Endothelial cell of umbilical vein (primary cell): ENCODE measurements at regions not wholly inside any gene's neighbourhood (a gene's known extent, or its start where the extent isn't known, plus 50 kb on each side); places are given as distances from the start of the nearest gene placed in this dataset.

Experiments
- BruUV-seq: library from RNA; stranded (reverse); fragments of 400-500 nt; replicated peaks from 2 replicates; lab custom pipeline; 2021; lab: Mats Ljungman, UMichigan
- CTCF ChIA-PET: fragments of 300-600, 350-600 bp; sonication (Branson Sonifier 250); formaldehyde crosslinking; loops from one replicate; lab custom pipeline; 2021; ENCODE audit warnings: antibody characterized with exemption, inconsistent platforms; lab: Charles Lee
- POLR2A ChIA-PET: fragments of 300-600, 350-600 bp; sonication (Branson Sonifier 250); formaldehyde crosslinking; loops from one replicate; lab custom pipeline; 2021; ENCODE audit warnings: antibody characterized with exemption, inconsistent platforms; lab: Charles Lee
- DNase-seq: peaks from one replicate; pipeline ENCODE4 v3.0.0-alpha.2; 2011; ENCODE audit warnings: low read depth, low spot score
- FAIRE-seq: peaks from 2 replicates; lab custom pipeline; 2011; peaks lifted over from hg19 to GRCh38; lab: Jason Lieb, UNC
- H2AFZ ChIP-seq: 2 replicates; pipeline ENCODE4 v1.6.0; 2012; ENCODE audit warnings: low read depth, low read length, control low read depth, inconsistent platforms
- H3K27ac ChIP-seq: 2 replicates; pipeline ENCODE4 v1.5.1; 2011; ENCODE audit warnings: low read depth, mild to moderate bottlenecking, control low read depth, low read length, moderate library complexity; ENCODE audit not compliant: insufficient read depth
- H3K27me3 ChIP-seq, 2 experiments: 2 replicates each; pipeline versions ENCODE4 v1.6.0 to v1.6.1; 2011; ENCODE audit warnings: low read length in 2 of 2, mixed read lengths in 1 of 2; ENCODE audit not compliant: control insufficient read depth in 2 of 2, insufficient read depth in 2 of 2
- H3K36me3 ChIP-seq, 2 experiments: 2 replicates in 1 of 2; 3 replicates in 1 of 2; pipeline ENCODE4 v1.5.1; 2011; ENCODE audit warnings: low read length in 2 of 2, mild to moderate bottlenecking in 1 of 2, moderate library complexity in 1 of 2; ENCODE audit not compliant: control insufficient read depth in 2 of 2, insufficient read depth in 2 of 2; ENCODE audit errors: extremely low read depth in 1 of 2
- H3K4me1 ChIP-seq: 3 replicates; pipeline ENCODE4 v1.5.1; 2011; ENCODE audit warnings: mild to moderate bottlenecking, low read length; ENCODE audit not compliant: control insufficient read depth, insufficient read depth; ENCODE audit errors: extremely low read depth
- H3K4me2 ChIP-seq: 2 replicates; pipeline ENCODE4 v1.6.1; 2011; ENCODE audit warnings: low read length, control low read depth, mixed read lengths; ENCODE audit not compliant: insufficient read depth
- H3K4me3 ChIP-seq, 3 experiments: fragments of 200-600 bp in 1 of 3; sonication (generic), shearing (Covaris generic) in 1 of 3; replicated peaks in 1 of 3; 2 replicates each; pipeline ENCODE4 v1.5.1; 2011 to 2016; ENCODE audit warnings: control low read depth in 3 of 3, low read length in 3 of 3, mild to moderate bottlenecking in 2 of 3, inconsistent platforms in 1 of 3, low read depth in 1 of 3, moderate library complexity in 1 of 3; ENCODE audit not compliant: insufficient read depth in 1 of 3
- H3K79me2 ChIP-seq: 2 replicates; pipeline ENCODE4 v1.6.0; 2012; ENCODE audit warnings: low read length, inconsistent platforms; ENCODE audit not compliant: control insufficient read depth, insufficient read depth
- H3K9ac ChIP-seq: replicated peaks from 2 replicates; pipeline ENCODE3; 2011; ENCODE audit warnings: low read length, control low read depth; ENCODE audit not compliant: insufficient read depth; ENCODE audit errors: extremely low read depth
- H3K9me1 ChIP-seq: replicated peaks from 3 replicates; pipeline ENCODE4 v1.6.0; 2011; ENCODE audit warnings: mild to moderate bottlenecking, low read length; ENCODE audit not compliant: control insufficient read depth, insufficient read depth; ENCODE audit errors: extremely low read depth
- H3K9me3 ChIP-seq: replicated peaks from 2 replicates; pipeline ENCODE4 v1.5.1; 2012; ENCODE audit warnings: low read length, inconsistent platforms; ENCODE audit not compliant: control insufficient read depth, insufficient read depth
- H4K20me1 ChIP-seq: replicated peaks from 2 replicates; pipeline ENCODE3; 2011; ENCODE audit warnings: mild to moderate bottlenecking, low read length; ENCODE audit not compliant: control insufficient read depth, insufficient read depth; ENCODE audit errors: extremely low read depth
- EZH2 ChIP-seq: IDR thresholded peaks from 2 replicates; pipeline ENCODE4 v1.6.1; 2012; ENCODE audit warnings: borderline replicate concordance, low read depth, mild to moderate bottlenecking, moderate library complexity, low read length, inconsistent platforms; ENCODE audit not compliant: severe bottlenecking
- FOS ChIP-seq: IDR thresholded peaks from 2 replicates; pipeline ENCODE4 v1.6.1; 2011; ENCODE audit warnings: mild to moderate bottlenecking, low read length, moderate library complexity, borderline replicate concordance; ENCODE audit not compliant: insufficient read depth
- GATA2 ChIP-seq: IDR thresholded peaks from 2 replicates; pipeline ENCODE4 v1.7.0; 2011; ENCODE audit warnings: low read depth, mild to moderate bottlenecking, moderate library complexity, mixed read lengths, low read length; ENCODE audit not compliant: insufficient read length, insufficient read depth
- JUN ChIP-seq: IDR thresholded peaks from 2 replicates; pipeline ENCODE4 v1.6.1; 2011; ENCODE audit warnings: borderline replicate concordance, low read depth; ENCODE audit not compliant: insufficient read length, insufficient read depth
- MYC ChIP-seq: IDR thresholded peaks from one replicate; pipeline ENCODE4 v1.6.1; 2011; ENCODE audit warnings: mild to moderate bottlenecking, low read depth, low read length
- POLR2A ChIP-seq: IDR thresholded peaks from 2 replicates; pipeline ENCODE4 v1.6.1; 2012; ENCODE audit warnings: low read depth, mild to moderate bottlenecking, control low read depth, low read length
- POLR2AphosphoS5 ChIP-seq: IDR thresholded peaks from 2 replicates; pipeline ENCODE4 v1.6.1; 2012; ENCODE audit warnings: low read depth, mild to moderate bottlenecking, control low read depth, low read length, moderate library complexity; ENCODE audit not compliant: insufficient read depth
- dilution Hi-C: fragments of 300-500 bp; cut with MboI; formaldehyde crosslinking; loops from one replicate; pipeline ENCODE4 v1.15.0; 2019; ENCODE audit warnings: low sequenced_read_pairs; ENCODE audit not compliant: extremely low pct_ligation_motif_present
- intact Hi-C: fragments of 100-400 bp; cut with micrococcal nuclease; formaldehyde crosslinking; loops from one replicate; pipeline ENCODE4 v1.10.0; 2022
- TF ChIP-seq, protein P1 (sequence below): IDR thresholded peaks from 2 replicates; pipeline ENCODE4 v1.6.1; 2011; ENCODE audit not compliant: insufficient read depth, insufficient read length
- TF ChIP-seq, protein P2 (sequence below), 2 donors: IDR thresholded peaks; 1 replicate in 1 of 2; 2 replicates in 1 of 2; pipeline ENCODE4 v1.5.1; 2011; ENCODE audit warnings: low read length in 2 of 2, mild to moderate bottlenecking in 2 of 2, moderate library complexity in 2 of 2, control low read depth in 1 of 2, inconsistent platforms in 1 of 2, low read depth in 1 of 2; ENCODE audit not compliant: insufficient read depth in 1 of 2; ENCODE audit errors: extremely low read depth in 1 of 2

DNA sequence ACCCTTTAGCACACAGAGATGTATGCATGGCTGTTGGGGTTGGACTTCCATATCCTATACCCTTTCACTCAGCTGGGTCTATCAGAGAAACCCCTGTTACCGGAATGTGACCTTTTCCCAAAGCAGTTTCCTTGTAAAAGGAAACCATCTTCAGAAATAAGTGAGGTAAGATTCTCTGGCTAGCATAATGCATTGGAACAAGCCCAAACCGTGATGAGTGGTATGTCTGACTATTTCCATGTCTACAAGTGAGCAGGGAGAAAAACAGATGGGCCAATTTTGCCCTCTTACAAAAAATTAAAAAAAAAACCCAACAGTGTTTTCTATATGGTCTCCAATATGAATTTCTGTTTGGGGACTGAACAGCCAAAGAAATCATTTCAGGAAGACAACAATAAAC is 283.9 kb downstream of the SMARCA1 start:
- POLR2A ChIA-PET = no interaction called here
- no TSS peak for BruUV-seq

More for the DNA sequence above, 283.9 kb downstream of the SMARCA1 start:
- H3K79me2 ChIP-seq = no peaks in the 10 kb centered on the region
- no peaks in the 10 kb centered on the region for H4K20me1 ChIP-seq
- TF ChIP-seq POLR2A (no peak), JUN (no peak), POLR2AphosphoS5 (no peak), FOS (no peak), GATA2 (no peak), MYC (no peak), EZH2 (no peak)
- TF ChIP-seq, protein P1, sequence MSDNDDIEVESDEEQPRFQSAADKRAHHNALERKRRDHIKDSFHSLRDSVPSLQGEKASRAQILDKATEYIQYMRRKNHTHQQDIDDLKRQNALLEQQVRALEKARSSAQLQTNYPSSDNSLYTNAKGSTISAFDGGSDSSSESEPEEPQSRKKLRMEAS = no peak
- TF ChIP-seq, protein P2, sequence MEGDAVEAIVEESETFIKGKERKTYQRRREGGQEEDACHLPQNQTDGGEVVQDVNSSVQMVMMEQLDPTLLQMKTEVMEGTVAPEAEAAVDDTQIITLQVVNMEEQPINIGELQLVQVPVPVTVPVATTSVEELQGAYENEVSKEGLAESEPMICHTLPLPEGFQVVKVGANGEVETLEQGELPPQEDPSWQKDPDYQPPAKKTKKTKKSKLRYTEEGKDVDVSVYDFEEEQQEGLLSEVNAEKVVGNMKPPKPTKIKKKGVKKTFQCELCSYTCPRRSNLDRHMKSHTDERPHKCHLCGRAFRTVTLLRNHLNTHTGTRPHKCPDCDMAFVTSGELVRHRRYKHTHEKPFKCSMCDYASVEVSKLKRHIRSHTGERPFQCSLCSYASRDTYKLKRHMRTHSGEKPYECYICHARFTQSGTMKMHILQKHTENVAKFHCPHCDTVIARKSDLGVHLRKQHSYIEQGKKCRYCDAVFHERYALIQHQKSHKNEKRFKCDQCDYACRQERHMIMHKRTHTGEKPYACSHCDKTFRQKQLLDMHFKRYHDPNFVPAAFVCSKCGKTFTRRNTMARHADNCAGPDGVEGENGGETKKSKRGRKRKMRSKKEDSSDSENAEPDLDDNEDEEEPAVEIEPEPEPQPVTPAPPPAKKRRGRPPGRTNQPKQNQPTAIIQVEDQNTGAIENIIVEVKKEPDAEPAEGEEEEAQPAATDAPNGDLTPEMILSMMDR (IDR thresholded peaks at IDR 0.05; ENCODE audit: extremely low read depth in 1 of 2, insufficient read depth in 1 of 2, low read depth in 1 of 2, low read length in 2 of 2) = no peak
- dilution Hi-C loops = no loop called here
- no peak overlapping the region for H3K9ac ChIP-seq
- FAIRE-seq (no peak), DNase-seq (peak; percentile 1)
- no peak overlapping the region for H2AFZ ChIP-seq
- no peaks in the 10 kb centered on the region for H3K27me3 ChIP-seq
- intact Hi-C loops = no loop called here
- H3K4me1 ChIP-seq = no peaks in the 10 kb centered on the region
- no peak overlapping the region for H3K4me3 ChIP-seq
- H3K9me1 ChIP-seq = no peaks in the 10 kb centered on the region
- H3K4me2 ChIP-seq = no peak overlapping the region
- H3K27ac ChIP-seq = no peak overlapping the region
- H3K36me3 ChIP-seq = no peaks in the 10 kb centered on the region
- no peaks in the 10 kb centered on the region for H3K9me3 ChIP-seq
- CTCF ChIA-PET = no interaction called here
